H9 (cell line): ENCODE measurements at regions not wholly inside any gene's neighbourhood (a gene's known extent, or its start where the extent isn't known, plus 50 kb on each side); places are given as distances from the start of the nearest gene placed in this dataset.

Experiments used
- DNase-seq: peaks from one replicate; pipeline ENCODE4 v3.0.0-alpha.2; 2017
- H2AFZ ChIP-seq: one replicate; pipeline ENCODE4 v1.6.1; 2013; ENCODE audit warnings: mild to moderate bottlenecking, low read length, control low read depth, moderate library complexity
- H2AK5ac ChIP-seq: 2 replicates; pipeline ENCODE4 v1.6.1; 2013; ENCODE audit warnings: low read length, control low read depth, mixed read lengths; ENCODE audit not compliant: insufficient read length
- H2BK120ac ChIP-seq: one replicate; pipeline ENCODE4 v1.6.1; 2013; ENCODE audit warnings: low read depth, mild to moderate bottlenecking, low read length, control low read depth, inconsistent platforms; ENCODE audit not compliant: poor library complexity, severe bottlenecking
- H2BK12ac ChIP-seq: 2 replicates; pipeline ENCODE4 v1.6.1; 2013; ENCODE audit warnings: low read length, control low read depth, mixed read lengths, low read depth; ENCODE audit not compliant: insufficient read length
- H2BK15ac ChIP-seq: 2 replicates; pipeline ENCODE4 v1.6.1; 2013; ENCODE audit warnings: low read depth, low read length, control low read depth
- H2BK20ac ChIP-seq: one replicate; pipeline ENCODE4 v1.6.1; 2013; ENCODE audit warnings: low read depth, mild to moderate bottlenecking, low read length, control low read depth, inconsistent platforms; ENCODE audit not compliant: poor library complexity, severe bottlenecking
- H2BK5ac ChIP-seq: 2 replicates; pipeline ENCODE4 v1.6.1; 2013; ENCODE audit warnings: low read length, control low read depth, mixed read lengths; ENCODE audit not compliant: insufficient read length
- H3K14ac ChIP-seq: 2 replicates; pipeline ENCODE4 v1.6.1; 2013; ENCODE audit warnings: low read length, control low read depth; ENCODE audit not compliant: insufficient read depth
- H3K18ac ChIP-seq: 2 replicates; pipeline ENCODE4 v1.6.1; 2013; ENCODE audit warnings: low read depth, mild to moderate bottlenecking, mixed read lengths, low read length, control low read depth; ENCODE audit not compliant: insufficient read length
- H3K23ac ChIP-seq: 2 replicates; pipeline ENCODE4 v1.6.1; 2013; ENCODE audit warnings: low read length, control low read depth, mixed read lengths, low read depth; ENCODE audit not compliant: insufficient read length
- H3K23me2 ChIP-seq: 2 replicates; pipeline ENCODE4 v1.6.1; 2013; ENCODE audit warnings: low read depth, mild to moderate bottlenecking, mixed read lengths, low read length, control low read depth; ENCODE audit not compliant: insufficient read length, poor library complexity, severe bottlenecking
- H3K27ac ChIP-seq: 2 replicates; pipeline ENCODE4 v1.5.1; 2013; ENCODE audit warnings: low read length, control low read depth, mixed read lengths, low read depth; ENCODE audit not compliant: insufficient read length
- H3K27me3 ChIP-seq: 2 replicates; pipeline ENCODE4 v1.6.1; 2013; ENCODE audit warnings: low read length, control low read depth, inconsistent platforms; ENCODE audit not compliant: insufficient read depth
- H3K4ac ChIP-seq: 2 replicates; pipeline ENCODE4 v1.6.1; 2013; ENCODE audit warnings: low read depth, mild to moderate bottlenecking, control low read depth, inconsistent platforms, low read length, moderate library complexity
- H3K4me1 ChIP-seq: 2 replicates; pipeline ENCODE4 v1.6.1; 2013; ENCODE audit warnings: low read length, control low read depth, inconsistent platforms; ENCODE audit not compliant: insufficient read depth
- H3K4me2 ChIP-seq: 2 replicates; pipeline ENCODE4 v1.6.1; 2013; ENCODE audit warnings: low read length, control low read depth, mixed read lengths; ENCODE audit not compliant: insufficient read length, insufficient read depth
- H3K56ac ChIP-seq: 2 replicates; pipeline ENCODE4 v1.6.1; 2013; ENCODE audit warnings: low read depth, mild to moderate bottlenecking, mixed read lengths, low read length, control low read depth; ENCODE audit not compliant: insufficient read length
- H3K79me1 ChIP-seq: 2 replicates; pipeline ENCODE4 v1.6.1; 2013; ENCODE audit warnings: low read depth, mild to moderate bottlenecking, moderate library complexity, low read length, control low read depth, inconsistent platforms; ENCODE audit not compliant: insufficient read depth, poor library complexity, severe bottlenecking
- H3K79me2 ChIP-seq: 2 replicates; pipeline ENCODE4 v1.6.1; 2013; ENCODE audit warnings: low read length, control low read depth, inconsistent platforms; ENCODE audit not compliant: insufficient read depth
- H3K9ac ChIP-seq: 2 replicates; pipeline ENCODE4 v1.6.1; 2013; ENCODE audit warnings: low read length, control low read depth, mixed read lengths; ENCODE audit not compliant: insufficient read length; ENCODE audit errors: extremely low read depth
- H3K9me3 ChIP-seq: one replicate; pipeline ENCODE4 v1.6.1; 2013; ENCODE audit warnings: low read depth, low read length, inconsistent platforms; ENCODE audit not compliant: control insufficient read depth
- H3T11ph ChIP-seq: one replicate; pipeline ENCODE4 v1.6.1; 2013; ENCODE audit warnings: mild to moderate bottlenecking, low read length, control low read depth, inconsistent platforms
- H4K20me1 ChIP-seq: one replicate; pipeline ENCODE4 v1.6.1; 2013; ENCODE audit not compliant: control insufficient read depth, insufficient read length, insufficient read depth
- H4K5ac ChIP-seq: 2 replicates; pipeline ENCODE4 v1.6.1; 2013; ENCODE audit warnings: low read depth, mild to moderate bottlenecking, mixed read lengths, low read length, control low read depth; ENCODE audit not compliant: insufficient read length
- H4K8ac ChIP-seq: replicated peaks from 2 replicates; pipeline ENCODE4 v1.6.1; 2013; ENCODE audit warnings: low read length, control low read depth, mixed read lengths, low read depth; ENCODE audit not compliant: insufficient read length
- H4K91ac ChIP-seq: 2 replicates; pipeline ENCODE4 v1.6.1; 2013; ENCODE audit warnings: low read depth, mild to moderate bottlenecking, moderate library complexity, mixed read lengths, low read length, control low read depth; ENCODE audit not compliant: insufficient read length
- H3K27ac Mint-ChIP-seq, 3 experiments: 2 replicates in 2 of 3; 3 replicates in 1 of 3; pipeline ENCODE4 v1.8.0; 2020 to 2021; ENCODE audit warnings: mixed read lengths in 3 of 3, mild to moderate bottlenecking in 1 of 3, moderate library complexity in 1 of 3
- H3K27me3 Mint-ChIP-seq: 2 replicates; pipeline ENCODE4 v1.8.0; 2021; ENCODE audit warnings: low read depth, mild to moderate bottlenecking, moderate library complexity, mixed read lengths
- H3K36me3 Mint-ChIP-seq, 3 experiments: 2 replicates in 2 of 3; 3 replicates in 1 of 3; pipeline ENCODE4 v1.8.0; 2020 to 2021; ENCODE audit warnings: low read depth in 3 of 3, mixed read lengths in 3 of 3; ENCODE audit not compliant: insufficient read depth in 1 of 3
- H3K4me1 Mint-ChIP-seq, 2 experiments: 2 replicates each; pipeline ENCODE4 v1.8.0; 2020; ENCODE audit warnings: mixed read lengths in 2 of 2
- H3K4me3 Mint-ChIP-seq, 2 experiments: 2 replicates in 1 of 2; 3 replicates in 1 of 2; pipeline ENCODE4 v1.8.0; 2020 to 2021; ENCODE audit warnings: mild to moderate bottlenecking in 2 of 2, mixed read lengths in 2 of 2, moderate library complexity in 1 of 2
- H3K9me3 Mint-ChIP-seq, 2 experiments: 2 replicates in 1 of 2; 3 replicates in 1 of 2; pipeline ENCODE4 v1.8.0; 2020; ENCODE audit warnings: mild to moderate bottlenecking in 2 of 2, mixed read lengths in 2 of 2, moderate library complexity in 1 of 2
- WGBS: extraction: QIAGEN DNeasy Blood & Tissue Kit; methylation state at CpG from one replicate; pipeline ENCODE4 v1.1.7; 2013; ENCODE audit warnings: missing lambda C conversion rate, low lambda C conversion rate, mixed read lengths; ENCODE audit not compliant: insufficient read length; ENCODE audit errors: extremely low coverage; 5-methylcytosine and 5-hydroxymethylcytosine counted together
- TF ChIP-seq, protein P1 (sequence below): fragments of 200-600 bp; sonication (generic); conservative IDR thresholded peaks from 3 replicates; pipeline ENCODE4 v1.8.0; 2021; ENCODE audit warnings: antibody characterized with exemption, mild to moderate bottlenecking

DNA sequence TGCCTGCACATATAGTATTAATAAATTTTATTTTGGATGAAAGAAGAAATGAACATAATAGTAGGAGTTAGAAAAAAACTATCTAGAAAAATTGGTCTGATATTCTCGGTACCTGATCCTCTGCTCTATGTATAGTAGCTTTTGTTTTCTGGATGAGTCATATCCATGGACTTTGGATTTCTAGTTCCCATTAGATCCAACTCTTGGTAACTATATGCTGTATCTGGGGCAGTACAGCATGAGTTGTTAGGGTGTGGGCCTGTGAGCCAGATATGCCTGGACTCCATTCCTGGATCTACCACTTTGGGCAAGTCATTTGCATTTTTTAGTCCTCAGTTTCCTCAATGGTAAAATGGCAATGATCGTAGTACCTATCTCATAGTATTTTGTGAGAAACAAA lies 372.2 kb upstream of the PKN2 start:
- Histone ChIP-seq H2BK5ac (no peak overlapping the region), H3K56ac (no peak overlapping the region), H4K5ac (no peak overlapping the region), H3T11ph (no peak overlapping the region), H3K4me2 (no peak overlapping the region), H3K4ac (no peak overlapping the region), H3K27ac (no peak overlapping the region), H3K9me3 (peaks cover 9% of the 10 kb centered on the region), H2BK20ac (no peak overlapping the region), H3K4me1 (no peaks in the 10 kb centered on the region), H3K23ac (no peak overlapping the region), H4K20me1 (no peaks in the 10 kb centered on the region), H2BK15ac (no peak overlapping the region), H2BK120ac (no peak overlapping the region), H4K8ac (no peak overlapping the region), H2BK12ac (no peak overlapping the region), H2AK5ac (no peak overlapping the region), H2AFZ (no peak overlapping the region), H3K27me3 (no peaks in the 10 kb centered on the region), H3K14ac (no peak overlapping the region), H3K23me2 (no peaks in the 10 kb centered on the region), H3K9ac (no peak overlapping the region), H3K79me2 (no peaks in the 10 kb centered on the region), H3K79me1 (no peaks in the 10 kb centered on the region), H4K91ac (no peak overlapping the region), H3K18ac (no peak overlapping the region)
- Mint-ChIP-seq H3K27ac (no peak overlapping the region), H3K4me3 (no peak overlapping the region), H3K36me3 (peaks cover 3 to 24% (median 10%) of the 10 kb centered on the region in 3 experiments; a peak in 5 of 7 replicates), H3K9me3 (peaks cover 19 to 22% of the 10 kb centered on the region in 2 experiments), H3K4me1 (no peaks in the 10 kb centered on the region), H3K27me3 (no peaks in the 10 kb centered on the region)
- TF ChIP-seq, protein P1, sequence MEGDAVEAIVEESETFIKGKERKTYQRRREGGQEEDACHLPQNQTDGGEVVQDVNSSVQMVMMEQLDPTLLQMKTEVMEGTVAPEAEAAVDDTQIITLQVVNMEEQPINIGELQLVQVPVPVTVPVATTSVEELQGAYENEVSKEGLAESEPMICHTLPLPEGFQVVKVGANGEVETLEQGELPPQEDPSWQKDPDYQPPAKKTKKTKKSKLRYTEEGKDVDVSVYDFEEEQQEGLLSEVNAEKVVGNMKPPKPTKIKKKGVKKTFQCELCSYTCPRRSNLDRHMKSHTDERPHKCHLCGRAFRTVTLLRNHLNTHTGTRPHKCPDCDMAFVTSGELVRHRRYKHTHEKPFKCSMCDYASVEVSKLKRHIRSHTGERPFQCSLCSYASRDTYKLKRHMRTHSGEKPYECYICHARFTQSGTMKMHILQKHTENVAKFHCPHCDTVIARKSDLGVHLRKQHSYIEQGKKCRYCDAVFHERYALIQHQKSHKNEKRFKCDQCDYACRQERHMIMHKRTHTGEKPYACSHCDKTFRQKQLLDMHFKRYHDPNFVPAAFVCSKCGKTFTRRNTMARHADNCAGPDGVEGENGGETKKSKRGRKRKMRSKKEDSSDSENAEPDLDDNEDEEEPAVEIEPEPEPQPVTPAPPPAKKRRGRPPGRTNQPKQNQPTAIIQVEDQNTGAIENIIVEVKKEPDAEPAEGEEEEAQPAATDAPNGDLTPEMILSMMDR: no peak
- WGBS: no CpG with 5 or more reads among the region's 2 CpGs
- no peak for DNase-seq
